Activated B cell treated with CpG ODN at 0.5 μM for 24 hours (primary cell): ENCODE measurements at regions not wholly inside any gene's neighbourhood (a gene's known extent, or its start where the extent isn't known, plus 50 kb on each side); places are given as distances from the start of the nearest gene placed in this dataset.
A peak's percentile ranks its signal among the peaks of the same experiment; 100 is the strongest.

Source experiments
- ATAC-seq: fragments of 200-7000 bp; cut with Tn5 transposase; one replicate; pipeline ENCODE4 v1.10.0; 2021; ENCODE audit warnings: low read depth, mild to moderate bottlenecking, moderate library complexity
- CTCF ChIA-PET: fragments of 350-600 bp; sonication (Branson Sonifier 250); formaldehyde crosslinking; loops from one replicate; lab custom pipeline; 2021; ENCODE audit warnings: antibody characterized with exemption; lab: Charles Lee
- POLR2A ChIA-PET: fragments of 350-600 bp; sonication (Branson Sonifier 250); formaldehyde crosslinking; loops from one replicate; lab custom pipeline; 2021; ENCODE audit warnings: antibody characterized with exemption; lab: Charles Lee
- DNase-seq: peaks from one replicate; pipeline ENCODE4 v3.0.0; 2022
- H3K27ac Mint-ChIP-seq: one replicate; pipeline ENCODE4 v1.8.0; 2020; ENCODE audit warnings: mixed read lengths
- H3K27me3 Mint-ChIP-seq: one replicate; pipeline ENCODE4 v1.8.0; 2021; ENCODE audit warnings: mixed read lengths
- H3K36me3 Mint-ChIP-seq: one replicate; pipeline ENCODE4 v1.8.0; 2021; ENCODE audit warnings: low read depth, mixed read lengths
- H3K4me1 Mint-ChIP-seq: one replicate; pipeline ENCODE4 v1.8.0; 2021; ENCODE audit warnings: mixed read lengths
- H3K4me3 Mint-ChIP-seq: one replicate; pipeline ENCODE4 v1.8.0; 2020; ENCODE audit warnings: mild to moderate bottlenecking, mixed read lengths
- H3K9me3 Mint-ChIP-seq: one replicate; pipeline ENCODE4 v1.8.0; 2020; ENCODE audit warnings: mixed read lengths
- intact Hi-C: fragments of 100-400 bp; cut with micrococcal nuclease; formaldehyde crosslinking; loops from one replicate; pipeline ENCODE4 v1.15.1; 2024
- TF ChIP-seq, protein P1 (sequence below): fragments of 200-600 bp; IDR thresholded peaks from one replicate; pipeline ENCODE4 v1.8.0; 2022; ENCODE audit warnings: antibody characterized with exemption, mild to moderate bottlenecking

DNA sequence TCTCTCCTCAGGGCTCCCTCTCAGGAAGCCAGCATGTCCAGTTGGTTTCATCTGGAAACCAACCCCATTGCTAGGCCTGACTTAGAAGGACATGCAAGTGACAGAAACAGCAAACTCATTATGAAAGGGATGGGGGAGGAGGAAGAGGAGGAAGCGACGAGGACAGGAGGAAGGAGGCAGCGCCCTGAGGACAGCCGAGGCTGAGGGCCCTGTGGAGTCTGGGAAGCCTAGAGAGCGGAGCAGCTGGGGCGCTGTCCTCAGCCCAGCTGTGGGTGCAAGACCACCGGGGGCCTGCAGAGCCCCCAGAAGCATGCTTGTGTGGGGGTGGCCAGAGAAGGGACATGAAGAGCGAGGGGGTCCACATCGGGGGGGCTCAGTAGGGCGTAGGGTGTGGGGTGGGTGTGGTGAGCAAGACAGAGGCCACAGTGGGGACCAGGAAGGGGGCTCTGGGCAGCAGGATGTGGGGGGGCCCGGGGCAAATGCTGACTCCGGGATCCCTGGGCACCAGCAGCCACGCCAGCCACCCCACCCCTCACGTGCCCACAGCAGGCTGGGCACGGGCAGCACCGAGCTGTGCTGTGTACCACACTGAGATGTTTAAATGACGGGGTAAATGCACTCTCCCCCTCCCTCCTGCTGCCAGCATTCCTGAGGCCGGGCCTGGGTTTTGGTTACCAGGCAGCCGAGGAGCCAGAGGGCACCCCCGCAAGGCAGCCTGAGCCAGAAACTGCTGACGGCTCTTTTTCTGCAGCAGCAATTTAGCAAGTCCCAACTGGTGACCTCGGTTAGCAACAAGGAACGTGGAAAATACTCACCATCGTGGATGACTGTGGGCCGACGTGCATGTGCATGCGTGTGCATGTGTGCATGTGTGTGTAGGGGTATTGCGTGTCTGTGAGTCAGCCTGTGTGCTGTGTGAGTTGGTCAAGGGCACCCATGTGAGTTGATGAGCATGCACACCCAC lies 82.7 kb upstream of the LINC01488 start:
- H3K4me3 Mint-ChIP-seq = no peak overlapping the region
- no peaks in the 10 kb centered on the region for H3K36me3 Mint-ChIP-seq
- H3K27me3 Mint-ChIP-seq = no peaks in the 10 kb centered on the region
- intact Hi-C loops = no loop called here
- ChIA-PET POLR2A (interaction anchor here (0.6 kb wide), 1 partner anchor 32 kb away, joined by 3 read pairs; no protein-coding TSS in a partner anchor), CTCF (no interaction called here)
- DNase-seq = no peak
- H3K27ac Mint-ChIP-seq = no peak overlapping the region
- H3K4me1 Mint-ChIP-seq = peaks cover 15% of the 10 kb centered on the region
- H3K9me3 Mint-ChIP-seq = peaks cover 5% of the 10 kb centered on the region
- TF ChIP-seq, protein P1, sequence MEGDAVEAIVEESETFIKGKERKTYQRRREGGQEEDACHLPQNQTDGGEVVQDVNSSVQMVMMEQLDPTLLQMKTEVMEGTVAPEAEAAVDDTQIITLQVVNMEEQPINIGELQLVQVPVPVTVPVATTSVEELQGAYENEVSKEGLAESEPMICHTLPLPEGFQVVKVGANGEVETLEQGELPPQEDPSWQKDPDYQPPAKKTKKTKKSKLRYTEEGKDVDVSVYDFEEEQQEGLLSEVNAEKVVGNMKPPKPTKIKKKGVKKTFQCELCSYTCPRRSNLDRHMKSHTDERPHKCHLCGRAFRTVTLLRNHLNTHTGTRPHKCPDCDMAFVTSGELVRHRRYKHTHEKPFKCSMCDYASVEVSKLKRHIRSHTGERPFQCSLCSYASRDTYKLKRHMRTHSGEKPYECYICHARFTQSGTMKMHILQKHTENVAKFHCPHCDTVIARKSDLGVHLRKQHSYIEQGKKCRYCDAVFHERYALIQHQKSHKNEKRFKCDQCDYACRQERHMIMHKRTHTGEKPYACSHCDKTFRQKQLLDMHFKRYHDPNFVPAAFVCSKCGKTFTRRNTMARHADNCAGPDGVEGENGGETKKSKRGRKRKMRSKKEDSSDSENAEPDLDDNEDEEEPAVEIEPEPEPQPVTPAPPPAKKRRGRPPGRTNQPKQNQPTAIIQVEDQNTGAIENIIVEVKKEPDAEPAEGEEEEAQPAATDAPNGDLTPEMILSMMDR = no peak
- ATAC-seq = no peak

DNA sequence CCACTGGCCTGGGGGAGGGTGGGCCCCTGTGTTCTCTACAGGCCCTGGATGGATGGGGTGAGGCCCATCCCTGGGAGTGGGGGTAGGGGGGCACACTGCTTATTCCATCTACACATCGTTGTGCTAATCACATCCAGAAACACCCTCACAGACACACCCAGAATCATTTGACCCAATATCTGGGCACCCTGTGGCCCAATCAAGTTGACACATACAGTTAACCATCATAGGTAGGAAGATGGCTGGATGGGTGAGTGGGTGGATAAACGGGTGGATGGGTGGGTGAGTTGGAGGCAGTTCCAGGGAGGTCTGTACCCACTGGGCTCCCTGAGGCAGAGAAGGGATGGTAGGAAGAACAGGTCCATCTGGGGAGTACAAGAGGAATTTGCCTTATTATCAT lies 81.3 kb upstream of the LINC01488 start:
- Mint-ChIP-seq H3K36me3 (no peaks in the 10 kb centered on the region), H3K4me3 (no peak overlapping the region), H3K27me3 (peaks cover under 1% of the 10 kb centered on the region), H3K9me3 (peaks cover 6% of the 10 kb centered on the region), H3K4me1 (peaks cover 15% of the 10 kb centered on the region), H3K27ac (no peak overlapping the region)
- TF ChIP-seq, protein P1 = no peak
- intact Hi-C loops = no loop called here
- DNase-seq (no peak), ATAC-seq (no peak)
- ChIA-PET CTCF (no interaction called here), POLR2A (no interaction called here)

- DNase-seq = no peak
- H3K27me3 Mint-ChIP-seq = peaks cover 1% of the 10 kb centered on the region
- H3K36me3 Mint-ChIP-seq = no peaks in the 10 kb centered on the region
- H3K4me3 Mint-ChIP-seq = no peak overlapping the region
- intact Hi-C loops = no loop called here
- peaks cover 7% of the 10 kb centered on the region for H3K9me3 Mint-ChIP-seq
- TF ChIP-seq, protein P1 = no peak
- CTCF ChIA-PET = no interaction called here
- no peak overlapping the region for H3K27ac Mint-ChIP-seq
- no peak for ATAC-seq
- H3K4me1 Mint-ChIP-seq = peaks cover 15% of the 10 kb centered on the region
- POLR2A ChIA-PET = no interaction called here
These were observed 80.5 kb upstream of the LINC01488 start for GRCh38 chr11:69400771-69401590.

GRCh38 chr11:69401715-69402114 lies 79.7 kb upstream of the LINC01488 start:
- ATAC-seq = no peak
- Mint-ChIP-seq H3K4me3 (peak overlapping the region; percentile 29), H3K27ac (no peak overlapping the region), H3K4me1 (peaks cover 15% of the 10 kb centered on the region), H3K27me3 (peaks cover 1% of the 10 kb centered on the region), H3K9me3 (peaks cover 7% of the 10 kb centered on the region), H3K36me3 (no peaks in the 10 kb centered on the region)
- intact Hi-C loops = no loop called here
- ChIA-PET POLR2A (no interaction called here), CTCF (no interaction called here)
- DNase-seq = no peak
- TF ChIP-seq, protein P1 = no peak
